ENCODE measurements at regions not wholly inside any gene's neighbourhood (a gene's known extent, or its start where the extent isn't known, plus 50 kb on each side); places are given as distances from the start of the nearest gene placed in this dataset.

- no peak for DNase-seq
Measured at GRCh38 chr6:122012578-122012977, 386.9 kb upstream of the HSF2 start.

GRCh38 chr6:122014961-122015360 is 384.5 kb upstream of the HSF2 start:
- DNase-seq, result no peak

GRCh38 chr6:122020588-122021264 is 378.7 kb upstream of the HSF2 start:
- DNase-seq, result no peak

DNA sequence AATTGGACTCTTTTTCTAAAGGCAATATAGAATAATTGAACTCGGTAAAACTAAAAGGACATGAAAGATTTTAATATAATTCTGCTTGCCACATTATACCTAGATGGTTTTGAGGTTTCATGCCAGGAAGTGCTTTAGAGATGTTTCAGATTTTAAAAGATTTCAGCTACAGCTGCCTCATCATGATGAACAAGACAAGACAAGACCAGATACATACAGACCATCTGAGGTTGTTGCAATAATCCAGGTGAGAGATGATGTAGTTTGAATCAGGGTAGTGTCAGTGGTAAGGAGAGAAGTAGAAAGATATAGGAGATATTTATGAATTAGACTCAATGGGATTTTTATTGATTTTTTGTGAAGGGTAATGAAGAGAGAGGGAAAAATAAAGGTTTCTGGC is 374.3 kb upstream of the HSF2 start:
- DNase-seq, result no peak

- DNase-seq, result no peak
Measured at GRCh38 chr6:122026582-122027369, 372.7 kb upstream of the HSF2 start.

- DNase-seq, result no peak
Measured at GRCh38 chr6:122028933-122029522, 370.4 kb upstream of the HSF2 start.

DNA sequence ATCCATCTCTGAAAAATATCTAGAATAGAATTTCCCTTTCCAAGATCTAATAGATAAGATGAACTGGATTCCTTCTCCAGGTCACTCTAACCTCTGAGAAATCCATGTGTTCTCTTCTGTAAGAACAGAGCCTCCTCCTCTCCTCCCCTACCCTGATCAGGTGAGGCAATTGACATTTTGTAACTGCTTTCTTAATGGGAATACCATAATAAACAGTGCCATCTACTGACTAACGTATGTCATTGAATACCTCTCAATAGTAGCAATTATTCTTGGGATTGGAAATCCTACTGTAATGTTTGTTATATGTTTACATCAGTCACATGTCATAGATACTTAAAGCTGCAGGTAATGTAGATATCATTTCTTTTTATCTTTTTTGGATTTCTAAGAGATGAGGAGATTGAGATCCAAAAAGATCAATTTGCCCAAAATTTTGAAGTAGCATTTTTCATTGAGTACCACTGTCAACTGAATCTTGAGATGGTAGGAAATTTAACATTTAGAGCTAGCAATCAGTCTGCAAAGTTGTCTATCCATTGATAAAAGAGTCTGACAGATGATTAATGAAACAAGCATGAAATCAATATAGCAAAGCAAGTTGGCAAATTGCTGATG is 365.8 kb upstream of the HSF2 start:
- peak; percentile 46 for DNase-seq

DNA sequence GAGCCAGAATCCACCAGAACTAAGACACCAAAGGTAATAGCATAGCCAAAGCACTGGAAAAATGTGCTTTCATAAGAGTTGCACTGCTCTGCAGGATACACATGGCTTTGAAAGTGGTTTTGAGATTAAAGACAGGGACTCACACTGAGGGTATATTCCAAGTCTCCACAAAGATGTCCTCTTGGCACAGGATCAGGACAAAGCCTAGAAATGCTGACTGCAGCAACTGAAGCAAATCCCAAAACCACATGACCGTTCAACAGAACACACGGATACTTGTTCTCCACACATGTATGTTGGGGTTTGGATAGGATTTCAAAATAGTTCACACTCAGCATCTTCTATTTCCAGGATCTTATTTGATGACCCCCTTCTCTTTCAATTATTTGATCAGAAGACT is 364.3 kb upstream of the HSF2 start:
- DNase-seq, result no peak

DNA sequence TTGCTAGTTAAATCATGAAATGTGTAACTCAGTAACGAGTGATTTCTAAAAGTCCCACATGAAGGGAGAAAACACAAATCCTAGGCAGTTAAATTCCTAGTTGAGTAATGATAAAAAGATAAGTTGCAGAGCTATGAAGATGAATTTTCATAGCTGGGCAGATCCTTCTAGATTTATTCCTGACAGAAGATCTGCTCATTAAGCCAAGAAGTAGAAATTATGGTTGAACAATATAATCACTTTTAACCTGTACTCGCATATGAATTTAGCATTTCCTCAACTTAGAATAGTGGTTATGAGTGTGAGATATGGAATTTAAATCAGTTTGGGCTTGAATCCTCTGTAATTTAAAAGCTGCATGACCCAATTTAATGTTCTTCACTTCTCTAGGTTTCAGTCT is 359.2 kb upstream of the HSF2 start:
- no peak for DNase-seq

DNA sequence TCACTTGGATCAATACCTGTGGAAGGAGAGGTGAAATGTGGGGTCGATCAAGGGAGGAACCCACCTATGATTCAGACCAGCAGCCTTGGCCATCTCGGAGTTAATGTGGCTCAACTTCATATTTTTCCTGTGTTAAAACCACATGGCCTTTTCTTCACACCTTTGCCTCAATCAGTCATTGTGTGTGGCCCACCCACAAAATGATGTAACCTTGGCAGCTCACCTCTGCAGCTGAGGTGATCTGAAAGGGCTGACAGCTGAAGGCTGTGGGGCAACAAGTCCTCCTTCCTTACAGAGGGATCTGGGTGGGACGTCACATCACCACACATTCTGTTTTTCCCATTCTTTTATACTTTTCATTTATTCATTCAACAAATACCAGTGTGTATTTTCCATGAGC is 357.1 kb upstream of the HSF2 start:
- no peak for DNase-seq

- DNase-seq, result peak; percentile 47
Measured at GRCh38 chr6:122042960-122043735, 356.3 kb upstream of the HSF2 start.

DNA sequence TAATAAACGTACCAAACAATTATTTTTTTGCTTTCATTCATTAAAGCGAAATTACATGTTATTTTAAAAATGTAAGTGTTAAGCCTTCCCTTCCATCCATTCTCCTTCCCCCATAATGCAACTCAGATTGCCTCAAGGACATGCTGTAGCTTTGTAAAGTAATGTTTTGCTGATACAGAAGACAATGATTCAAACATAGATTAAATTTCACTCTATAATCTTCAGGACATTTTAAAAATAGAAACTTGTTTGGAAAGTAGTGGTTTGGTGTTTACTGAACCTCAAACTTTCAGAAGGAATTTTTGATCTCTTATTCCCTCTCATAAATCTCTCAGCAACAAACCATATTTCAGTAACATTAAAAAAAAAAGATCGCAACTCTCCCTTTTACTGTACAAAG is 350.9 kb upstream of the HSF2 start:
- no peak for DNase-seq

GRCh38 chr6:122049341-122049740 is 350.1 kb upstream of the HSF2 start:
- no peak for DNase-seq

DNA sequence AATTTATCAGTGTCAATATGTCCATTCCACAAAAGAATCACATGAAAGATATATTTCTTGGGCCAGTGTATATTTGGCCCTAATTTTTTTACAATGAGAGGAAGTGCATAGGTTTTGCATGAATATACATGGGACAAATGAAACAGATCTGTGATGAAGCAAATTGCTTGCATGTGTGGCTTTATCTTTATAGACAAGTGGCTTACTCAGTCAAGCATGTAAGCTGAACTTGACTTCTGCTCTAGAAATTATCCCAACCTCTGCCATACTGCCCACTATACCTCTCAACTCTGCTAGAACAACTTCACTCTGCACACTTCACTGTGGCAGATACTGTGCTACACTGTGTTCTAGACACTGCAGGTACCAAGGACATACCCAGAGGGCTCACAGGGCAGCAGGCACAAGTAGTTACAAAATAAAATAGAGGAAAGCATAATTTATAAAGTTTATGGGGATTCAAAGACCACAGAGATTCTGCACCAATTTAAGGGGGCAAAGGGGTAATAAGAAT is 349.2 kb upstream of the HSF2 start:
- no peak for DNase-seq

DNA sequence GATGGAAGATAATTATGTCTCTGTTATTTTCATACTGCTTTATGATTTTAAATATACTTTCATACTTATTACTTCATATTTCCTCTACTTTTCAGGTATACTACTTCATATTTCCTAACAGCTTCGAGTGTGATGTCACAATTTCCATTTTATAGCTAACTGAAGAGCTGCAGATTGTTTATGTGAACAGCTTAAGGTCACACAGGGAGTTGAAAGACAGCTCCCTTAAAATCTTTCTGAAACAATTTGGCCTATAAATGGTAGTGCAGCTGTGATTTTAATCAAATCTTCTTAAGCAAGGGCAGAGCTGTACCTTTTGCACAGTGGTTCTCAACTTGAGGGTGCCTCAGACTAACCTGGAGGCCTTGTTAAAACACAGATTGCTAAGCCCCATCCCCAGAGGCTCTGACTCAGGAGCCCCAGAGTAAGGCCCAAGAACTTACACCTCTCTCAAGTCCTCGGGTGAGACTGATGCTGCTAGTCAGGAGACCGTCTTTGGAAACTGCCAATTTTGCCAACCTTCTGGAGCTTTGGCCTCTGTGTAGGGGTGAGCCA is 347.0 kb upstream of the HSF2 start:
- no peak for DNase-seq

DNA sequence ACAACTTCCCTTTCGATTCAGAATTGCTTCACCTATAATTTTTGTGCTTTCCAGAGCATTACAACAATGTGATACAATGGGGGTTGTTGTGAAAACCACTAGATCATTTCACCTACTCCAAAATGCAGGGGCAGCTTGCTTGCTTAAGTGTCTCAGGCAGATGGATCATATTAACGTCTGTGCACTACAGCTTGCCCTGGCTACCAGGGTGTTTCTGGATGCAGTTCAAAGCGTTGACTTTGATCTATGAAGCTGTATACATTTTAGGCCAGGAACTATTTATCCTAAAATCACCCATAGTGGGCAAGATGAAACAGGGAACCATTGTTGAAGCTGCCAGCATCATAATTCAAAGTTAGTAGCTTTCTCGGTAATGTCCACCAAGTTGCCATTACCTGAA is 339.5 kb upstream of the HSF2 start:
- DNase-seq, result no peak

DNA sequence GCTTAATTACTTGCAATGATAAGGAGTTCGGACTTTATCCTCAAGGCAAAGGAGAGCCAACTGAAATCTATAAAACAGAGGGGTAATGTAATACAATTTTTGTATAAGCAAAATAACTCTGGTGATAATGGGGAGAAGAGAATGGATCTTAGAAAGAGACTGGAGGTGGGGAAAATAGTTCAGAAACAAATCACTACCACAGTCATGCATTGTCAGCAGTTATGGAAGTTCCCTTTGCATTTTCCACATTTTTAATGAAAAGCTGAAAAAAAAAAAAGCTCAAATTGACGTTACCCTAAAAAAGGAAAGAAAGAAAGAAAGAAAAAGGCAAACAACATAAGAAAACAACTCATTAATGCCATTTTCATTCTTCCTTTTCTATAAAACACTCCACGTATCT is 337.6 kb upstream of the HSF2 start:
- no peak for DNase-seq

GRCh38 chr6:122063076-122063475 is 336.4 kb upstream of the HSF2 start:
- peak; percentile 22 for DNase-seq

- DNase-seq, result no peak
Measured at GRCh38 chr6:122063761-122064160, 335.7 kb upstream of the HSF2 start.

GRCh38 chr6:122066200-122066599 is 333.3 kb upstream of the HSF2 start:
- DNase-seq, result no peak

- no peak for DNase-seq
Measured at GRCh38 chr6:122068291-122068769, 331.1 kb upstream of the HSF2 start.

DNA sequence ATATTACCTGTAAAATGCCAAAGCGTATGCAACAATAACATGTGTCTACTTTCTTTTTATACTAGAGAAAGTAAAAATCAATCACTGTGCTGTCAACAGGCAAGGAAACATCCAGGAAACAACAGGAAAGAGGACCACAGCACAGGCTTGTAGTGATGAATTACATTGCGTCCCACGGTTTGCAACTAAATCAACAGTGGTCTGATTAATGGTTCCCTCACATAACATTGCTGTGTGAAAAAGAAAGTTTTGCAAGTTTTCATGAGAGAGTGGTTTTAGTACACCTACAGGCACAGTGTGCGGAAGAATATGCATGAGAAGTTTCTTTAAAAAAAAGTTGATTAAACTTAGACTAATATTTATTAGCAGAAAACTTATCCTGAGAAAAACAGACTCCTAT is 329.5 kb upstream of the HSF2 start:
- DNase-seq, result peak; percentile 35

Data from left kidney (tissue), 1 donor.